ENCODE measurements at regions not wholly inside any gene's neighbourhood (a gene's known extent, or its start where the extent isn't known, plus 50 kb on each side); places are given as distances from the start of the nearest gene placed in this dataset.

- no peak overlapping the region for H3K27ac ChIP-seq (ENCODE audit: low read depth, low read length)
- H3F3A ChIP-seq (ENCODE audit: control insufficient read depth, insufficient read depth), result no peaks in the 10 kb centered on the region
- H3K4me1 ChIP-seq (ENCODE audit: control insufficient read depth, low read length), result no peaks in the 10 kb centered on the region
- no peaks in the 10 kb centered on the region for H3K27me3 ChIP-seq (ENCODE audit: control insufficient read depth, low read length)
- H3K4me3 ChIP-seq (ENCODE audit: low read length), result no peak overlapping the region
- no peaks in the 10 kb centered on the region for H3K36me3 ChIP-seq (ENCODE audit: control insufficient read depth, low read length)
- no peak overlapping the region for H3K4me2 ChIP-seq (ENCODE audit: low read length)
- no peaks in the 10 kb centered on the region for H3K9me3 ChIP-seq (ENCODE audit: control insufficient read depth, insufficient read depth, low read length)
- no peaks in the 10 kb centered on the region for H3K9me2 ChIP-seq (replicated peaks; ENCODE audit: control insufficient read depth, low read length)
- TF ChIP-seq CTCF (IDR thresholded peaks at IDR 0.05; ENCODE audit: low read depth, low read length, poor library complexity, severe bottlenecking), result no peak
- no peak for TF ChIP-seq EZH2phosphoT487 (IDR thresholded peaks at IDR 0.05; ENCODE audit: borderline replicate concordance, low read length)
- no peaks in the 10 kb centered on the region for H3K79me2 ChIP-seq (ENCODE audit: control insufficient read depth, low read length)
- no peaks in the 10 kb centered on the region for H4K20me1 ChIP-seq (ENCODE audit: control insufficient read depth, insufficient read depth, low read depth, low read length)
Observed at GRCh38 chr16:26524846-26525245, 541.9 kb upstream of the C16orf82 start.

DNA sequence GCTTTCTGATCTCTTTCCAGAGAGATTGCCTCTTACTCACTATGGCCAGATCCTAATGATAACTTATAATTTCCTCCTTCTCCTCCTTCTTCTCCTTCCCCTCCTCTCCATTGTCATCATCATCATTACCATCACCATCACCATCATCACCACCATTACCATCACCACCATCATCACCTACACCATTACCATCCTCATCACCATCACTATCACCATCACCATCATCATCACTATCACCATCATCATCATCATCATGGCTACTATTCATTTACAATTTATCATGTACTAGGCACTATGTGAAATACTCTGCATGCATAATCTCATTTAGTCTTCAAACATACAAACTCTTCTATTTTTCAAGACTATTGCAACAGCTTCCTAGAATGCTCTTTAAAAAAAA, 540.9 kb upstream of the C16orf82 start:
- no peaks in the 10 kb centered on the region for H4K20me1 ChIP-seq (ENCODE audit: control insufficient read depth, insufficient read depth, low read depth, low read length)
- no peaks in the 10 kb centered on the region for H3K4me1 ChIP-seq (ENCODE audit: control insufficient read depth, low read length)
- H3K4me2 ChIP-seq (ENCODE audit: low read length), result no peak overlapping the region
- no peaks in the 10 kb centered on the region for H3K36me3 ChIP-seq (ENCODE audit: control insufficient read depth, low read length)
- no peak for TF ChIP-seq EZH2phosphoT487 (IDR thresholded peaks at IDR 0.05; ENCODE audit: borderline replicate concordance, low read length)
- TF ChIP-seq CTCF (IDR thresholded peaks at IDR 0.05; ENCODE audit: low read depth, low read length, poor library complexity, severe bottlenecking), result no peak
- no peaks in the 10 kb centered on the region for H3K9me3 ChIP-seq (ENCODE audit: control insufficient read depth, insufficient read depth, low read length)
- no peak overlapping the region for H3K4me3 ChIP-seq (ENCODE audit: low read length)
- no peaks in the 10 kb centered on the region for H3F3A ChIP-seq (ENCODE audit: control insufficient read depth, insufficient read depth)
- H3K27ac ChIP-seq (ENCODE audit: low read depth, low read length), result no peak overlapping the region
- H3K27me3 ChIP-seq (ENCODE audit: control insufficient read depth, low read length), result no peaks in the 10 kb centered on the region
- no peaks in the 10 kb centered on the region for H3K79me2 ChIP-seq (ENCODE audit: control insufficient read depth, low read length)
- no peaks in the 10 kb centered on the region for H3K9me2 ChIP-seq (replicated peaks; ENCODE audit: control insufficient read depth, low read length)

DNA sequence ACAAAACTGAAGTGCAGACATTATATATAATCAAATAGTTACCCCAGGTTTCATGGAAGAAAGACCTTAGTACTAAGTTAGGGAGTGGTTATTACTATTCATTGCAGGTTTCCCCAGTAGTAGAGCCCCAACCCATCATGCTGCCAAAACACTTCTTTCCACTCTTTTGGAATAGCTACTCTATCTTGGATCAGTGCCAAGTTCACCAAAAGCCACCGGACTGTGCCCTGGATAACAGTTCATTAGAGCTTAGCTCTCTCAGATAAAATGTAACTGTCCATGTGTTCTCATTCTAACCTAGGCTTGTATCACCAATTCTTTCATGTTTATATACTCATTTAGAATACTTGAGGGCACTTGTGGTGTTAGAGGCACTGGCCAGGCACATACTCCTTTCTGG, 540.1 kb upstream of the C16orf82 start:
- Histone ChIP-seq H3K9me3 (ENCODE audit: control insufficient read depth, insufficient read depth, low read length) (no peaks in the 10 kb centered on the region), H3K27me3 (ENCODE audit: control insufficient read depth, low read length) (no peaks in the 10 kb centered on the region), H3F3A (ENCODE audit: control insufficient read depth, insufficient read depth) (no peaks in the 10 kb centered on the region), H4K20me1 (ENCODE audit: control insufficient read depth, insufficient read depth, low read depth, low read length) (no peaks in the 10 kb centered on the region), H3K36me3 (ENCODE audit: control insufficient read depth, low read length) (no peaks in the 10 kb centered on the region), H3K4me2 (ENCODE audit: low read length) (no peak overlapping the region), H3K9me2 (replicated peaks; ENCODE audit: control insufficient read depth, low read length) (no peaks in the 10 kb centered on the region), H3K4me1 (ENCODE audit: control insufficient read depth, low read length) (no peaks in the 10 kb centered on the region), H3K27ac (ENCODE audit: low read depth, low read length) (no peak overlapping the region), H3K4me3 (ENCODE audit: low read length) (no peak overlapping the region), H3K79me2 (ENCODE audit: control insufficient read depth, low read length) (no peaks in the 10 kb centered on the region)
- TF ChIP-seq EZH2phosphoT487 (IDR thresholded peaks at IDR 0.05; ENCODE audit: borderline replicate concordance, low read length) (no peak), CTCF (IDR thresholded peaks at IDR 0.05; ENCODE audit: low read depth, low read length, poor library complexity, severe bottlenecking) (no peak)
